Tibial artery (tissue), 4 donors: ENCODE measurements at regions not wholly inside any gene's neighbourhood (a gene's known extent, or its start where the extent isn't known, plus 50 kb on each side); places are given as distances from the start of the nearest gene placed in this dataset.

Source experiments
- DNase-seq, 2 donors: peaks; one replicate each; pipeline ENCODE4 v3.0.0-alpha.2; 2019
- H3K27ac ChIP-seq, 2 donors: fragments of 200-600 bp; sonication (generic) in 1 of 2; 1 replicate in 1 of 2; 2 replicates in 1 of 2; pipeline ENCODE4 v1.5.1; 2018 to 2019; ENCODE audit warnings: mild to moderate bottlenecking in 1 of 2
- H3K27me3 ChIP-seq, 2 donors: fragments of 200-600 bp; sonication (generic) in 1 of 2; one replicate each; pipeline versions ENCODE4 v1.5.1 to v1.6.0; 2016 to 2019
- H3K36me3 ChIP-seq, 3 donors: fragments of 200-600 bp; sonication (generic) in 2 of 3; one replicate each; pipeline ENCODE4 v1.5.1; 2016 to 2019; ENCODE audit warnings: mild to moderate bottlenecking in 2 of 3
- H3K4me1 ChIP-seq, 4 donors: fragments of 200-600 bp; sonication (generic) in 2 of 4; 1 replicate in 3 of 4; 2 replicates in 1 of 4; pipeline ENCODE4 v1.5.1; 2016 to 2019
- H3K4me3 ChIP-seq, 2 donors: fragments of 200-600 bp; sonication (generic) in 1 of 2; 1 replicate in 1 of 2; 2 replicates in 1 of 2; pipeline ENCODE4 v1.5.1; 2018 to 2019; ENCODE audit warnings: mild to moderate bottlenecking in 2 of 2
- H3K9me3 ChIP-seq, 3 donors: fragments of 200-600 bp; sonication (generic) in 1 of 3; one replicate each; pipeline ENCODE4 v1.5.1; 2016 to 2019
- CTCF ChIP-seq, 2 experiments: fragments of 200-600 bp in 1 of 2; fragments of 450-650 bp in 1 of 2; IDR thresholded peaks; one replicate each; pipeline ENCODE4 v1.5.1; 2017 to 2019; ENCODE audit warnings: antibody characterized with exemption in 2 of 2, mild to moderate bottlenecking in 1 of 2, moderate library complexity in 1 of 2
- intact Hi-C: fragments of 100-400 bp; cut with DNase I; formaldehyde crosslinking; loops from one replicate; pipeline ENCODE4 v1.15.0; 2023; ENCODE audit warnings: low total_unique reads

GRCh38 chrX:20437683-20438082 is 171.0 kb upstream of the RPS6KA3 start:
- DNase-seq = no peak
- H3K36me3 ChIP-seq = no peaks in the 10 kb centered on the region
- TF ChIP-seq CTCF (IDR thresholded peaks at IDR 0.05) = no peak
- intact Hi-C loops = no loop called here
- H3K4me3 ChIP-seq = no peak overlapping the region
- H3K9me3 ChIP-seq = no peaks in the 10 kb centered on the region
- no peaks in the 10 kb centered on the region for H3K27me3 ChIP-seq
- H3K27ac ChIP-seq = no peak overlapping the region
- H3K4me1 ChIP-seq = no peaks in the 10 kb centered on the region

GRCh38 chrX:20435913-20436312 is 169.2 kb upstream of the RPS6KA3 start:
- Histone ChIP-seq H3K27ac (no peak overlapping the region), H3K4me3 (no peak overlapping the region), H3K27me3 (no peaks in the 10 kb centered on the region), H3K36me3 (no peaks in the 10 kb centered on the region), H3K4me1 (no peaks in the 10 kb centered on the region), H3K9me3 (no peaks in the 10 kb centered on the region)
- no peak for TF ChIP-seq CTCF (IDR thresholded peaks at IDR 0.05)
- intact Hi-C loops = no loop called here
- DNase-seq = no peak

GRCh38 chrX:20434986-20435385 is 168.3 kb upstream of the RPS6KA3 start:
- intact Hi-C loops = no loop called here
- Histone ChIP-seq H3K27ac (no peak overlapping the region), H3K9me3 (no peaks in the 10 kb centered on the region), H3K27me3 (no peaks in the 10 kb centered on the region), H3K4me3 (no peak overlapping the region), H3K4me1 (no peaks in the 10 kb centered on the region), H3K36me3 (no peaks in the 10 kb centered on the region)
- DNase-seq = no peak
- TF ChIP-seq CTCF (IDR thresholded peaks at IDR 0.05) = no peak

- Histone ChIP-seq H3K27me3 (no peaks in the 10 kb centered on the region), H3K4me3 (no peak overlapping the region), H3K27ac (no peak overlapping the region), H3K36me3 (no peaks in the 10 kb centered on the region), H3K4me1 (no peaks in the 10 kb centered on the region), H3K9me3 (no peaks in the 10 kb centered on the region)
- no peak for TF ChIP-seq CTCF (IDR thresholded peaks at IDR 0.05)
- intact Hi-C loops = no loop called here
- no peak for DNase-seq
Observed at GRCh38 chrX:20433388-20433775, 166.7 kb upstream of the RPS6KA3 start.

- TF ChIP-seq CTCF (IDR thresholded peaks at IDR 0.05) = no peak
- Histone ChIP-seq H3K4me1 (no peaks in the 10 kb centered on the region), H3K4me3 (no peak overlapping the region), H3K36me3 (no peaks in the 10 kb centered on the region), H3K27ac (no peak overlapping the region), H3K9me3 (no peaks in the 10 kb centered on the region), H3K27me3 (no peaks in the 10 kb centered on the region)
- no peak for DNase-seq
- intact Hi-C loops = no loop called here
Observed at GRCh38 chrX:20432746-20433387, 166.2 kb upstream of the RPS6KA3 start.

GRCh38 chrX:20432048-20432447 is 165.3 kb upstream of the RPS6KA3 start:
- no peak overlapping the region for H3K4me3 ChIP-seq
- H3K9me3 ChIP-seq = no peaks in the 10 kb centered on the region
- DNase-seq = no peak
- no peak overlapping the region for H3K27ac ChIP-seq
- H3K36me3 ChIP-seq = no peaks in the 10 kb centered on the region
- intact Hi-C loops = no loop called here
- H3K27me3 ChIP-seq = no peaks in the 10 kb centered on the region
- no peaks in the 10 kb centered on the region for H3K4me1 ChIP-seq
- TF ChIP-seq CTCF (IDR thresholded peaks at IDR 0.05) = no peak
